ENCODE measurements at regions not wholly inside any gene's neighbourhood (a gene's known extent, or its start where the extent isn't known, plus 50 kb on each side); places are given as distances from the start of the nearest gene placed in this dataset.

DNA sequence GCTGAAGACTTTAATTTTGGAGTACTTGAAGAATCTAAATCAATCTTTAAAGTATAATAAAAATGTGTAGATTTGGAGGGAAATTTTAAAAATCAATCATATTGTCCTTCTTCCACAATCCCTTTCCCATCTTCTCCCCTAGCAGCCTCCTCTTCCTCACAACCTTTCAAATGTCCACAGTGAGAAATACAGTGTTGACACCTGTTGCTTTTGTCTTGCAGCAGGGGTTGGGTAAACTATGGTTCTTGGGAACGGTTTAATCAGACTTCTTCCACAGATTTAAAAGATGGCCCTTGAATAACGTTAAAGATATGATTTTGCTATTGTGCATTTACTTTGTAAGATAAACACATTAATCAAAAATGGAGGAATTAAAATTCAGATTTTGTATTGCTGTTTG is 113.8 kb upstream of the SLC1A4 start:
- TF ChIP-seq POLR2A (IDR thresholded peaks at IDR 0.05; ENCODE audit: low read depth, low read length) = no peak
- TF ChIP-seq POLR2AphosphoS5 (IDR thresholded peaks at IDR 0.05; ENCODE audit: low read depth, low read length) = no peak
- no peak for TF ChIP-seq TAF1 (IDR thresholded peaks at IDR 0.05; ENCODE audit: low read depth, low read length)
- TF ChIP-seq SPI1 (IDR thresholded peaks at IDR 0.05; ENCODE audit: low read depth, low read length) = no peak
